ENCODE measurements at regions not wholly inside any gene's neighbourhood (a gene's known extent, or its start where the extent isn't known, plus 50 kb on each side); places are given as distances from the start of the nearest gene placed in this dataset.

GRCh38 chr15:61612111-61612510, 383.0 kb upstream of the RORA start:
- Histone ChIP-seq H3K36me3 (ENCODE audit: control insufficient read depth, insufficient read depth, low read length) (no peaks in the 10 kb centered on the region), H3K9me3 (ENCODE audit: control insufficient read depth, insufficient read depth, low read length) (no peaks in the 10 kb centered on the region), H3K27ac (ENCODE audit: low read length) (no peak overlapping the region), H3K4me3 (ENCODE audit: low read length) (no peak overlapping the region), H3K4me1 (ENCODE audit: control insufficient read depth, insufficient read depth, low read length) (no peaks in the 10 kb centered on the region), H3K27me3 (ENCODE audit: control insufficient read depth, insufficient read depth, low read length) (no peaks in the 10 kb centered on the region)
- DNase-seq (ENCODE audit: low read depth, low spot score): no peak

GRCh38 chr15:61605343-61605742, 376.2 kb upstream of the RORA start:
- no peak overlapping the region for H3K27ac ChIP-seq (ENCODE audit: low read length)
- DNase-seq (ENCODE audit: low read depth, low spot score): no peak
- H3K27me3 ChIP-seq (ENCODE audit: control insufficient read depth, insufficient read depth, low read length): no peaks in the 10 kb centered on the region
- no peaks in the 10 kb centered on the region for H3K4me1 ChIP-seq (ENCODE audit: control insufficient read depth, insufficient read depth, low read length)
- no peak overlapping the region for H3K4me3 ChIP-seq (ENCODE audit: low read length)
- no peaks in the 10 kb centered on the region for H3K9me3 ChIP-seq (ENCODE audit: control insufficient read depth, insufficient read depth, low read length)
- WGBS (ENCODE audit: insufficient coverage, insufficient read length): no CpG with 5 or more reads among the region's 6 CpGs
- no peaks in the 10 kb centered on the region for H3K36me3 ChIP-seq (ENCODE audit: control insufficient read depth, insufficient read depth, low read length)

- H3K9me3 ChIP-seq (ENCODE audit: control insufficient read depth, insufficient read depth, low read length): no peaks in the 10 kb centered on the region
- no peaks in the 10 kb centered on the region for H3K4me1 ChIP-seq (ENCODE audit: control insufficient read depth, insufficient read depth, low read length)
- H3K27ac ChIP-seq (ENCODE audit: low read length): no peak overlapping the region
- H3K27me3 ChIP-seq (ENCODE audit: control insufficient read depth, insufficient read depth, low read length): no peaks in the 10 kb centered on the region
- DNase-seq (ENCODE audit: low read depth, low spot score): no peak
- H3K36me3 ChIP-seq (ENCODE audit: control insufficient read depth, insufficient read depth, low read length): no peaks in the 10 kb centered on the region
- WGBS (ENCODE audit: insufficient coverage, insufficient read length): no CpG with 5 or more reads among the region's 11 CpGs
- no peak overlapping the region for H3K4me3 ChIP-seq (ENCODE audit: low read length)
Measured at GRCh38 chr15:61598655-61599054, 369.6 kb upstream of the RORA start.

GRCh38 chr15:61584410-61584809, 355.3 kb upstream of the RORA start:
- no peaks in the 10 kb centered on the region for H3K27me3 ChIP-seq (ENCODE audit: control insufficient read depth, insufficient read depth, low read length)
- H3K27ac ChIP-seq (ENCODE audit: low read length): no peak overlapping the region
- H3K36me3 ChIP-seq (ENCODE audit: control insufficient read depth, insufficient read depth, low read length): no peaks in the 10 kb centered on the region
- DNase-seq (ENCODE audit: low read depth, low spot score): no peak
- WGBS (ENCODE audit: insufficient coverage, insufficient read length): no CpG with 5 or more reads among the region's 5 CpGs
- no peak overlapping the region for H3K4me3 ChIP-seq (ENCODE audit: low read length)
- no peaks in the 10 kb centered on the region for H3K4me1 ChIP-seq (ENCODE audit: control insufficient read depth, insufficient read depth, low read length)
- H3K9me3 ChIP-seq (ENCODE audit: control insufficient read depth, insufficient read depth, low read length): no peaks in the 10 kb centered on the region

- Histone ChIP-seq H3K9me3 (ENCODE audit: control insufficient read depth, insufficient read depth, low read length) (no peaks in the 10 kb centered on the region), H3K36me3 (ENCODE audit: control insufficient read depth, insufficient read depth, low read length) (no peaks in the 10 kb centered on the region), H3K27ac (ENCODE audit: low read length) (no peak overlapping the region), H3K27me3 (ENCODE audit: control insufficient read depth, insufficient read depth, low read length) (no peaks in the 10 kb centered on the region), H3K4me1 (ENCODE audit: control insufficient read depth, insufficient read depth, low read length) (no peaks in the 10 kb centered on the region), H3K4me3 (ENCODE audit: low read length) (no peak overlapping the region)
- DNase-seq (ENCODE audit: low read depth, low spot score): no peak
- WGBS (ENCODE audit: insufficient coverage, insufficient read length): no CpG with 5 or more reads among the region's 1 CpG
Measured at GRCh38 chr15:61582092-61582491, 353.0 kb upstream of the RORA start.

GRCh38 chr15:61575597-61575996, 346.5 kb upstream of the RORA start:
- Histone ChIP-seq H3K36me3 (ENCODE audit: control insufficient read depth, insufficient read depth, low read length) (no peaks in the 10 kb centered on the region), H3K27me3 (ENCODE audit: control insufficient read depth, insufficient read depth, low read length) (no peaks in the 10 kb centered on the region), H3K4me1 (ENCODE audit: control insufficient read depth, insufficient read depth, low read length) (no peaks in the 10 kb centered on the region), H3K27ac (ENCODE audit: low read length) (no peak overlapping the region), H3K9me3 (ENCODE audit: control insufficient read depth, insufficient read depth, low read length) (no peaks in the 10 kb centered on the region), H3K4me3 (ENCODE audit: low read length) (no peak overlapping the region)
- WGBS (ENCODE audit: insufficient coverage, insufficient read length): no CpG with 5 or more reads among the region's 1 CpG
- DNase-seq (ENCODE audit: low read depth, low spot score): no peak

GRCh38 chr15:61571026-61571425, 341.9 kb upstream of the RORA start:
- Histone ChIP-seq H3K9me3 (ENCODE audit: control insufficient read depth, insufficient read depth, low read length) (no peaks in the 10 kb centered on the region), H3K4me3 (ENCODE audit: low read length) (no peak overlapping the region), H3K27me3 (ENCODE audit: control insufficient read depth, insufficient read depth, low read length) (no peaks in the 10 kb centered on the region), H3K36me3 (ENCODE audit: control insufficient read depth, insufficient read depth, low read length) (no peaks in the 10 kb centered on the region), H3K27ac (ENCODE audit: low read length) (no peak overlapping the region), H3K4me1 (ENCODE audit: control insufficient read depth, insufficient read depth, low read length) (no peaks in the 10 kb centered on the region)
- no CpG with 5 or more reads among the region's 1 CpG for WGBS (ENCODE audit: insufficient coverage, insufficient read length)
- DNase-seq (ENCODE audit: low read depth, low spot score): no peak

- H3K4me1 ChIP-seq (ENCODE audit: control insufficient read depth, insufficient read depth, low read length): no peaks in the 10 kb centered on the region
- no peak overlapping the region for H3K27ac ChIP-seq (ENCODE audit: low read length)
- H3K27me3 ChIP-seq (ENCODE audit: control insufficient read depth, insufficient read depth, low read length): no peaks in the 10 kb centered on the region; the same call in 1 of the 2 replicates
- no peaks in the 10 kb centered on the region for H3K36me3 ChIP-seq (ENCODE audit: control insufficient read depth, insufficient read depth, low read length)
- H3K9me3 ChIP-seq (ENCODE audit: control insufficient read depth, insufficient read depth, low read length): no peaks in the 10 kb centered on the region
- no peak overlapping the region for H3K4me3 ChIP-seq (ENCODE audit: low read length)
- DNase-seq (ENCODE audit: low read depth, low spot score): no peak
- no CpG with 5 or more reads among the region's 3 CpGs for WGBS (ENCODE audit: insufficient coverage, insufficient read length)
Measured at GRCh38 chr15:61564785-61565184, 335.7 kb upstream of the RORA start.

- Histone ChIP-seq H3K27ac (ENCODE audit: low read length) (no peak overlapping the region), H3K9me3 (ENCODE audit: control insufficient read depth, insufficient read depth, low read length) (no peaks in the 10 kb centered on the region), H3K4me3 (ENCODE audit: low read length) (no peak overlapping the region), H3K27me3 (ENCODE audit: control insufficient read depth, insufficient read depth, low read length) (no peaks in the 10 kb centered on the region; the same call in 1 of the 2 replicates), H3K4me1 (ENCODE audit: control insufficient read depth, insufficient read depth, low read length) (no peaks in the 10 kb centered on the region), H3K36me3 (ENCODE audit: control insufficient read depth, insufficient read depth, low read length) (no peaks in the 10 kb centered on the region)
- no peak for DNase-seq (ENCODE audit: low read depth, low spot score)
- WGBS (ENCODE audit: insufficient coverage, insufficient read length): no CpG with 5 or more reads among the region's 6 CpGs
Measured at GRCh38 chr15:61558172-61559136, 329.4 kb upstream of the RORA start.

GRCh38 chr15:61556037-61556648, 327.0 kb upstream of the RORA start:
- H3K36me3 ChIP-seq (ENCODE audit: control insufficient read depth, insufficient read depth, low read length): no peaks in the 10 kb centered on the region
- H3K27ac ChIP-seq (ENCODE audit: low read length): no peak overlapping the region
- H3K27me3 ChIP-seq (ENCODE audit: control insufficient read depth, insufficient read depth, low read length): no peaks in the 10 kb centered on the region; the same call in 1 of the 2 replicates
- no peaks in the 10 kb centered on the region for H3K9me3 ChIP-seq (ENCODE audit: control insufficient read depth, insufficient read depth, low read length)
- no peak overlapping the region for H3K4me3 ChIP-seq (ENCODE audit: low read length)
- no peaks in the 10 kb centered on the region for H3K4me1 ChIP-seq (ENCODE audit: control insufficient read depth, insufficient read depth, low read length)
- DNase-seq (ENCODE audit: low read depth, low spot score): no peak
- WGBS (ENCODE audit: insufficient coverage, insufficient read length): no CpG with 5 or more reads among the region's 5 CpGs

Data from iPS DF 6.9 (cell line).